Stimulated activated CD4-positive, alpha-beta T cell treated with anti-CD3 and anti-CD28 coated beads, Interleukin-2, amount 100 ng/mL, for 4 hours (primary cell): ENCODE measurements at regions not wholly inside any gene's neighbourhood (a gene's known extent, or its start where the extent isn't known, plus 50 kb on each side); places are given as distances from the start of the nearest gene placed in this dataset.
"Not testable (repeated sequence)": the region's sequence is repeated elsewhere in the genome, so short reads cannot be mapped to it uniquely, and the experiment has no call there.

Experiments used
- DNase-seq: peaks from one replicate; pipeline ENCODE4 v3.0.0-alpha.2; 2020; ENCODE audit warnings: low read depth

DNA sequence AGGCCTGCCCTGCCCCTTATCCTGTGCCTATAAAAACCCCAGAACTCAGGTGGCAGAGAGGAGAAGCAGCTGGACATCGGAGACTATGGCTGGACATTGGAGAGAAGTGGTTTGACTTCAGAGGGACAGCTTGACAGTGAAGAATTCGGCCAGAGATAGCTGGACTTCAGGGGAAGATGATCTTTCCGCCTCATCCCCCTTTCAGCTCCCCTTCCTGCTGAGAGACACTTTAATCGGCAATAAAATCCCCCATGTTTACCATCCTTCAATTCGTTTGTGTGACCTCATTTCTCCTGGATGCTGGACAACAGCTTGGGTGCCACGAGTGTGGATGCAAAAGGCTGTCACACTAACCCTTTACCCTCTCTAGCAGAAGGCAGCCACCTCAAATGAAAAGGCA is 134.1 kb upstream of the TUT7 start:
- DNase-seq, result no peak

DNA sequence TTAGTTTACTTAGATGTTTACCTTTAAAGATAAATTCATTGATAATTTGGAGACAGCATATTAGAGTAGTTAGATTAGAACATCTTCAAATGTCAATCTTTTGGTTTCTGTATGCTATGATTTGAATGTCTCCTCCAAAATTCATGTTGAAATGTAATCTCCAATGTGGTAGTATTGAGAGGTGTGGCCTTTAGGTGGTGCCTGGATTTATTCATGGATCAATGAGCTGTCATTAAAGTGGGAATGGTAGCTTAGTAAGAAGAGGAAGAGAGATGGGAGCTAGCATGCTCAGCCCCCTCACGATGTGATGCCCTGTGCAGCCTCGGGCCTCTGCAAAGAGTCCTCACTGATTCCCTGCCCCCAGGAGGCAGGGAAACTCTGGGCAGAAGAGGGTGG is 133.6 kb upstream of the TUT7 start:
- DNase-seq, result no peak

DNA sequence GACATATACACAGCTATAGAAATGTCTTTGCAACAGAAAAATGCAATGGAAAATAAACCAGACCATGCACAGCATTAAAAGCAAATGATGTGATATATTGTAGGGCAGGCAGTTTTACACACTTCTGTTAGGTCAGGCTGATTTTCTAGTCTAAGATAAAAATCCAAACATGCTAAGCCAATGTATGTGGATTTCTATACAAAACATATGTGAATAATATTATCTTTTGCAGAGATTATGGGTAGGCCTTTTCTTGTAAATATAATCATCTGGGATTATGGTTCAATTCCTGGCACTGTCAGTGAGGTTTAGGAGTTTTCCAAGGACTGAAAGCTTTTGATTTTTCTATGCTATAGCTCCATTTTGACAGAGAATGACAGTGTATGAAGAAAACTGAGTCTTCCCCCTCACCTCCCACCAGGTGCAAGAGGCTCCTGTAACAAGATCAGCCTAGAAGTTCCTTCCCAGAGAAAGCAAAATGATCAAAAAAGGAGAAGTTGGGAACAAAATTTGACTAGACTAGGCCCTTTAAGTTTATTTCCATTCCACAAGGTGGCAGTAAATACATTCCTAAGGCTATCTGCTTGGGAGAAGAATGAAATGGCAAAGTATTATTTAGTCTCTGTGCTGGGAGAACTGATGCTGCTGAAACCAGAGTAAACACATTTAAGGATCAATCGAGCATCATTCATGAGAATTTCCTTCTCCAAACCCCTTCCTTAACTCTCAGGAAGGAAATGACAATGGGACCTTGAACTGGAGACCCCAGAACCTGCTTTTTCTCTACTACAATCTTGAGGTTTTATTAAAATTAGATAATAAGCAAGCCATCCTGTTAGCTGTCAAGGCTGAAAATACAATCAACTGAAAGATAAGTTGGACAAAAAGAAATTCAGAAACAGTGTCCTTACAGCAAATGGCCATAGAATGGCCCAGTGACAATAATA is 133.0 kb upstream of the TUT7 start:
- DNase-seq, result no peak

DNA sequence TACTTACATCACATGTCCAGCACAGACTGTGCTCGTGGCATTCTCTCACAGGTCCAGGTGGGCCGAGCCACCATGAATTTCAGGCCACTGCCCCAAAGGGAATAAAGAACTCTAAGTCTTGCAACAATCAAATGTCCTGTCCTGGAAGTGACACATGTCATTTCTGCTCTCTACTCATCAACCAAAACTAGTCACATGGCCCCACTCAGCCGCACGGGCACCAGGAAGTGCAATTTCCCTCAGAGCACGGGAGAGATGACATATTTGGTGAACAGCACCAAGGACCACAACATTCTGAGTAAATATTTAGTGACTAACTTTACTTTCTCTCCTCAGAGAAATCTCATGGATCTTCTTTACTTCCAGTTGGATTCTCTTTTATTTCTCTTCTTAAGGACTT is 131.1 kb upstream of the TUT7 start:
- no peak for DNase-seq

DNA sequence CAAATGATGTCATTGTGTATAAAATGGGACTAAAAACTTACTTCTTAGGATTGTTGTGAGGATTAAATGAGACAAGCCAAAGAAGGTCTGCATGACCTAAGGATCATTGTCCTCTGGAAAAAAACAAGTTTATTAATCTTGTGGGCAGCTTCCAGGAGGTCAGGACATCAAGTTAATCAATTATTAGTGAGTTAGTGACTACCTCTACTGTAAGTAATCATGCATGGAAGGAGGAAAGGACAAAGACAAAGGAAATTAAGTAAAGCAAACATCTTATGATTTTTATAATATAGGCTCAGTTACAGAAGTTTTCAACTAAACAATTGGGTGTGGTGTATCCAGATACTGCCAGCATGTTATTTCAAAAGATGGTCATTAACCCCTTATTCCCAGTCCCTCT is 129.3 kb upstream of the TUT7 start:
- DNase-seq, result no peak

DNA sequence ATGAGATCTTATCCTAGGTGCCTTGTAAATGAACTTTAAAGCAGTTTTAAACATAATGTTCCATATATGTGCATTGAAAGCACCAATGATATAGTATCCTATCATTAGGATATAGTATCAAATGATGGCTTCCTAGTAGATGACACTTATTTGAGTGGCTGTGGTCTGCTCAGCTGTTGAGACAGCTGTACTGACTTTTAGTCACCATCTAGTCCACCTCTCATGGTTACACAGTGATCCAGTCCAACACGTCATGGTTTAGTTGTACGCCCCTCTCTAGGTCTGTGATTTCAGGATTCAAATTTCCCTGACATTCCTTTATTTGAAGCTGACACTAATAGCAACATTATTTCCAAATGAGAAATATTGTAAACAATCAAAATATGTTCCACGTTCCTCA is 127.3 kb upstream of the TUT7 start:
- DNase-seq, result no peak

DNA sequence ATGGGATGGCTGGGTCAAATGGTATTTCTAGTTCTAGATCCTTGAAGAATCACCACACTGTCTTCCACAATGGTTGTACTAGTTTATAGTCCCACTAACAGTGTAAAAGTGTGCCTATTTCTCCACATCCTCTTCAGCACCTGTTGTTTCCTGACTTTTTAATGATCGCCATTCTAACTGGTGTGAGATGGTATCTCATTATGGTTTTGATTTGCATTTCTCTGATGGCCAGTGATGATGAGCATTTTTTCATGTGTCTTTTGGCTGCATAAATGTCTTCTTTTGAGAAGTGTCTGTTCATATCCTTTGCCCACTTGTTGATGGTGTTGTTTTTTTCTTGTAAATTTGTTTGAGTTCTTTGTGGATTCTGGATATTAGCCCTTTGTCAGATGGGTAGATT is 121.0 kb upstream of the TUT7 start:
- not testable (repeated sequence) for DNase-seq

DNA sequence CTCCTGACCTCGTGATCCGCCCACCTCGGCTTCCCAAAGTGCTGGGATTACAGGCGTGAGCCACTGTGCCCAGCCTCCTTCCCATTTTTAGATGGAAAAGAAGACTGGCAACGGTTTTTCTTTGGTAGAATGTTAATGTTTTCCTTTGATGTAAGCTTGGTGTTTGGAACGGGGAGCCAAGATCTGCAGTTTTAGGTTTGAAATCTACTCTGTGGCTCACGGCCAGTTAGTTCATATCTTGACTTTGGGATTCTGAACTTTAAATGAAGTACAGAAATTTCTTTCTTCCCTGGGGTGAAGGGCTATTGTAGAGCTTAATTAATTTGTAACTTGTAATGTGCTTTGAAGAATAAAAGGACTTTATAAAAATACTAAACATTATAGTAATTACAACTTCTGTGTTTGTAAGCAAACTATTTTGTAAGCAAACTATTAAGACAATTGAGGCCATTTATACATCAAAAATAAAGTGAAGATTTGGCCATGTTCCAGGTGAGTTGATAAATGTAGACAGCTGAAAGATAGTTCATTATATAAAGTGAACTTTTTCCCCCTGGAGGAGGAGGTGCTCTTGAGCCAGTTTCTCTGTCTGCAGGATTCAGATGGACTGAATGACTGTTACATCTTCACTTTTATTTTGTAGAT is 117.1 kb upstream of the TUT7 start:
- no peak for DNase-seq

DNA sequence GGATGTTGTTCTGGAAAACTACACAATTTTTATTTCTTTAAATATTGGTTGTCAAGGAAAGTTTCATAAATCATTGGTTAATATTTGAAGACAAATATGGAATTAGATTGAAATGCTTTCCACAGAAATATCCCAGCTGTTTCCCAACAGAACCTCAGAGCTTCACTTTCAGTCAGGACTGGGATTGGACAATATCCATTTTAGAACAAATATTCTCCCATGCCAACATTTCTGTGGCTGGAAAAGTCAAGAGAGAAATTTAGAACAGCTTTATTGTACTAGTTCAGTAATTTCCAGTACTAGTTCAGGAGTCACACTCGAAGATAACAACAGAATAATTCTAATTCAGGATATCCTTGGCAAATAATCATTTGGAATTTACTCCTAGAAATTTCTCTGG is 116.1 kb upstream of the TUT7 start:
- no peak for DNase-seq

DNA sequence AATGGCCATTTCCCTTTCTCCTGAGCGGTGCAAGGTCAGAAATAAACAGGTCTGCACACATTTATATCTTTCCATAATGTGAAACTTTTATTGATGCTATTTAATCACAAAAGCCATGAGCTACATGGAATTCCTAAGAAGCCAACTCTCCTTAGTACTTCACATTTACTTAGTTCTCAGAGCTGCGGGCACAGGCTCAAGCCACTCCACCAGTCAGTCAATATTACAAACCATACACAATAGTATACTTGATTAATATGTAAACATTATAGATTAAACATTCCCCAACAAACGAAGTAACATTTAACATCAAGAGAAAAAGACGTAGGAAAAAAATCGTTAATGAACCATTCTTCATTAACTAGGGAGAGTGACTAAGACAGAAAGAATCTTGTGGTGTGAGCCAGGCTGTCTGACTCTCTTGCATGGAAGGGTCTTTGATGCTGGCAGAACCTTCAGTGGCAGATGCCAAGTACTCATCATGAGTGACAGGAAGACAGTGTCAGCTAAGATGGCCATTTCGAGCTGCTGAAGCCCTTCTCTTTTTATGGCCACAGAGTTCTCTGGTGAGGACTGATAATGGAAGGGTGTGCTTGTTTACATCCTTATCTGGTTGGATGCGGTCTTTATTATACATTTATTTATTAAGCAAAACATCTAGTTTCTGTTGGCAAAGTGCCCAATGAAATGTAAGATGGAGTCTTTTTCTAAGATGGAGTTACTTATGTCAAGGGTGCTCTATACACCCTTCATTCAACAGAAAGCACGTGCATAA is 115.5 kb upstream of the TUT7 start:
- no peak for DNase-seq

DNA sequence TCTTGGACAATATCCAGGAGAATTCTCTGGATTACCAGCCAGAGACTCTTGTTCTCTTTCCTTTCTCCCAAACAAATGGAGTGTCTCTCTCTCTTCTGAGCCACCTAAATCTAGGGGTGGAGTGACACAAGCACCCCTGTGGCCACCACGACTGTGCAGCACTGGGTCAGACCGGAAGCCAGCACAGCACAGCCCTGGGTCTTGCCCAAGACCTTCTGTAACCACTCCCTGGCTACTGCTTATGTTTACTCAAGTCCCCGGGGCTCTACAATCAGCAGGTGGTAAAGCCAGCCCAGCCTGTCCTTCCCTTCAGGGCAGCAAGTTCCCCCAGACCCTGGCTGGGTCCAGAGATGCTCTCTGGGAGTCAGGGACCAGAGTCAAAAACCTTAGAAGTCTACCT is 110.0 kb upstream of the TUT7 start:
- DNase-seq, result no peak

DNA sequence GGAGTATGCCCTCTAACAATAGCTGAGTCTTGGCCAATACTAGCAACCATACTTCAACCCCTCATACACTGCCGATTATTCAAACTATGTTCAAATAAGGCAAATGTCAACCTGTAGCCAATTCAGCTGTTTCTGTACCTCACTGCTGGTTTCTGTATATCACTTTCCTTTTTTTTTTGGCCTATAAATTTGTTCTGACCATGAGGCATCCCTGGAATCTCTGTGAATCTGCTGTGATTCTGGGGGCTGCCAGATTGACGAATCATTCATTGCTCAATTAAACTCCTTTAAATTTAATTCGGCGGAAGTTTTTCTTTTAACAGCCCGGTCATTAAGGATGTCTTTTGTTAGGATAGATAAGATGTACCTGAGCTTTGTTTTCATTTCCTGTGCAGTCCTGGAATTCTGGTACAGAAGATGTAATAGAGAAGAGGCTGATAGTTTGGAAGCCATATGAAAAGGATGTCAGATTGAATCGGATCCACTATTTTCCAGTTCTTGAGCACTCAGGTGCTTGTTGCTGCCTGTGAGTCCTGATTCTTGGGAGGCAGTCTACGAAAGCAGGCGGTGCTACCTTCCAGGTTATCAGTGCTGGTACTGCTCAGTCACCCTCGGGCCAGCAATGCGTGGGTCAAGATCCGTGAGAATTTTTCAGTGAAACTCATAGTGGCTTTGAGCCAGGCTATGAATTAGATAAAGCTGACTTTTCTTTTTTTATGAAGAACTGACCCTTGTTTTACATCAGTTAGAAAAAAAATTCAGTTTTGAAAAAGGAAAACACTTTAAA is 106.2 kb upstream of the TUT7 start:
- DNase-seq, result no peak

DNA sequence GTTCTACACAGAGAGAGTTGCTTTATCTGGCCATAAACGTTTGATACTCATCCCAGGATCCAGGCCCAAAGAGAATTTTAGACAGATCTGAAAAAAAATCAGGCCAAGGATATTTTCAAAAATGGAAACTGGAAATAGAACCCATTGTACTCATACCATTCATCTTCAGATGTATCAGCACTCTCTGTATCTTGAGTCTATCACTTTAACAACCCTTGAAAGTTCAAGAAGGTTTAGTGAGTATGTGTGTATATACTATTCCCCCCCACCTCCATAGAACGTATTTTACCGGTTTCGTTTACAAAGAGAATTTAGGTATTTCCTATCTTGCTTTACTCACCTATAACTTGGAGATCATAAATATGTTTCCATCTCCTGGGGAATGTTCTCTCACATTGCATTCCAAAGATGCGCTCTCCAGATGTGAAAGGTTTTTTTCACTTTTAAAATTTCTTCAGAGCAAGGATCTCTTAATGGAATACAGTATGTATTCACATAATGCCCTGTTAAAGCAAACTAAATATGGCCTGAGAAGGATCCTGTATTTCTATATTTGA is 105.5 kb upstream of the TUT7 start:
- no peak for DNase-seq

DNA sequence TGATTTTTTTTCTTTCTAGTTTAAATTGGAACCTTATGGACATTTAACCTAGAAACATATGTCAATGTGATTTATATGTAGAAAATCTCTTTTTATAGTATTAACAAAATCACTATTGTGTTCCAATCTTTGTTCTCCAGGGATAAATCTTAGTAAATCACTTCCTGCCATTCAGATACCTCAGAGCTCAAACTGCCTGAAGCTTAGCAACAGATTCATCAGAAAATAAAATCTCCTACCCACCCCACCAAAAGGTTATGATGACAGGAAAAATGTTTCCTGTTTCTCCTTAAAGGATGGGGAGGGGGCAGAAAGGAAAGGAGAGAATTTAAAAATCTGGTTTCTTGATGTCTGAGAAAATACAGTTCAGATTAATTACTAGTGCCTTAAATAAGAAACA is 105.0 kb upstream of the TUT7 start:
- no peak for DNase-seq

DNA sequence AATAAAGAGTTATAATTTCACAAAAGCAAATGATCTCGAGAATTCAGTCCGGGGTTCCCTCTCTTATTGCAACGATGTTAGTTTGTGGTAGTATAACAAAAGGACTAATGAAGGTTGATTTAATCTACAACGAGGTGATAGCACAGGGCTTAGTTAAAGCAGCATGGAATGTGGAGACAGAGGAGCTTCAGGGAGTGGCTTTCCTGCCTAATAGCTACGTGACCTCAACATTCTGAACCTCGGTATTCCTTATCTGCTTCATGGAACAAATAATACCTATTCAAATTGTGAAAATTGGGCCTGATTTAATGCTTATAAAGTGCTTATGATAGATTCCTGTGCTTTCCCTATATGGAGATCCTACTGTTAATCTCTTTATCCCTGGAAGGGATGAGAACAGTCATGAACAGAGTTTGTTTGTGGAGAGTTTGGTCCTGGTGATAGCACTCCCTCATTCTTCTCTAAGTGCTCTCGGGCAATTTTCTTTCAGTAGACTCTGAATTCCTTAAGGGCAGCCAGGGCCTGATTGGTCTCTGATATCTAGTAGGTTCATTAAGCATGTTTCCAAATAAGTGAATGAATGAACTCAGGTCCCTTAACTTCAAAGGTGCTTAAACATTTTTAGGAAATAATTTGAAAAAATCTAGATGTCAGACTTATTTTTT is 104.1 kb upstream of the TUT7 start:
- DNase-seq, result no peak

DNA sequence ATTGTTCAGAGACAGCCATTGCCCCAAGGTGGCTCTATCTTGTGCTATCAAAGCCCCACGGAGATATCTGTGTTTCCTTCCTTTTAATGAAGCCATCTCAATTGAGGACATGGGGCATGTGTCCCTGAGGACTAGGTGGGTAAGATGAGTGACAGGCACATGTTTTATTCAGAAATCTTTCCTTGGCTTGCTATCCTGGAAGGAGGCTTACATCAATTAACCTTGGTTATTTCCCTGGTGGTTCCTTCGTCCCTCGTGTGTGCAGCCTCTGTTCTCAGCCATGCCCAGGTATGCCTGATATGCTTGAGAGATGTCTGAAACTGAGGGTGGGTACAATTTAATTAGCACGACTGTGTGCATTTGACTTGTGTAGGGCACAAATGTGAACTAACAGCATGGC is 102.2 kb upstream of the TUT7 start:
- DNase-seq, result no peak

DNA sequence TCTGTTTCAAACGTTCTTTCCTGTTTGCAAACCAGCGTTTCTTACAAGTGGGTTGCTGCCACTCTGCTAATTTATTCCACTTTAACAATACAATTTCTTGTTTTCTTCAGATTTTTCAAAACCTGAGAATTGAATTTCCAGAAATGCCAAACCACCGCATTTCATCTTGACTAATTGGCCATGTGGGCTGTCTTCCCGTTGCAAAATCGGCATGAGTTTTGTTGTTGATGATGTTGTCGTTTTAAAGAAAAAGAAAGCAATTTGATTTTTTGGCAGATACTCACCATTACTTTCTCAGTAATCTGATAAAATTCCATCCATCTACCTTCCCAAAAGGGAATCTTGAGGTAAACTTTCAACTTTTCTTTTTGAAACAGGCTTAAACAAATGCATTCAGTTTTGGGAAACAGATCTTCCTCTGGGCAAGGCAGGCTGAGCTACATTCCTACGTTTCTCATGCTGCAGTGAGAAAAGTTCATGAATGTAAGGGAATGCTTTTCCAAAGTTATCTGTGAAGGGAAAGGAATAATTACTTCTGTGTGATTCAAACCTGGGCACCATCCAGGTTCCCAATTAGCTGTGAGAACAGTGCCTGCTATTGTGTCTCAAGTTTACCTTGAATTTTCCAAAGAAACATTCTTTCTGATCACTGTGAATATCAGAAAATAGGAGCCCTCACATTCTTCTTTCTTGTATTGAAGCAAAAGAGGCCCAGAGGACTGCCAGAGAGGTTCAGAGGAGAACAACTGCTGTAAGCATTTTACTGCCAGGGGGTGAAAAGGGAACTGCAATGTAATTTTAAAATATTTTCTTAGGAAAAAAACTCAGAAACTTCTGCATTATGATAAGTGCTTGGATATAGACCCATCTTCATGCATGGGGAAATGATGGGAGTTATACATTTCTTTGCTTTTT is 100.7 kb upstream of the TUT7 start:
- DNase-seq, result no peak

DNA sequence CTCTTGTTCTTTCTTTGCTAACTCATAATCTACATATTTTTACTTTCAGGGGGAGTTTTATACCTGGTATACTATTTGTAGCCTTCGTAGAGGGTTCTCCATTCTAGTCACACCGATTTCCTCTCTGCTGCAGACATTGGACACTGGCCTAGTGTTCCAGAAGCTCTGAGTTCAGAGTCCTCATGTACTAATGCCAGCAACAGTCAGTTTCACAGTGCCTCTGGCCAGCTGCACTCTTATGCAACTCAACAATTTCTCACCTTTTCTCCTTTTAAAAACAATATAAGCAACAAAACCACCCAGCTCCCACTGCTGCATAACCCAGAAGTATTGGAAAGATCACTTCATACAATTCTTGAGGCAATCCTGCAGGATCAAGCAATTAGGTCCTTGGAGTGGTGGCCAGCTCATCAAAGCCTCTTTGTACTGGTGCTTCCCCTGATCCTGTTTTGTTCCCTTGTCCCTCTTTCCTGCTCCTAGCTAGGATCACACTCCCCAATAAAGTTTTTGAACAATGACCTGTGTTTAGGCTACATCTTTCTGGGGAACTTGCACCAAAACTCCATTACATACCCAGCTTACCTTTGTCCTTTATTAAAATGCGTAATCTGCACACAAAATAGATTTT is 98.1 kb upstream of the TUT7 start:
- DNase-seq, result no peak

DNA sequence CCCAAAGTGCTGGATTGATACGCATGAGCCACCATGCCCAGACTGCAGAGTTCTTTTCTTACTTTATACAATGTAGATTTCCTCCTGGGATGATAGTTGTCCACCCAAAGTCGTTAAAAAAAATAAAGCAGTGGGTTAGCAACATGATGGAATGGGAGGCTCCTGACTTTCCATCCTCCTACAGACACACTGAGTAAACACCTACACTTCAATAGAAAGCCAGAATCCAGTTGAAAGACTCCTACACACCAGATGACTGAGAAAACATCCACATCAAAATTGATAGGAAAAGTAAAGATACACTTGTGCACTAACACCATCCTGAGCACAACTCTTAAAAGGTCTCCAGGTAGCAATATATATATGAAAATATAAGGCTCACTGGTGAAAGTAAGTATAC is 95.0 kb upstream of the TUT7 start:
- DNase-seq, result no peak

DNA sequence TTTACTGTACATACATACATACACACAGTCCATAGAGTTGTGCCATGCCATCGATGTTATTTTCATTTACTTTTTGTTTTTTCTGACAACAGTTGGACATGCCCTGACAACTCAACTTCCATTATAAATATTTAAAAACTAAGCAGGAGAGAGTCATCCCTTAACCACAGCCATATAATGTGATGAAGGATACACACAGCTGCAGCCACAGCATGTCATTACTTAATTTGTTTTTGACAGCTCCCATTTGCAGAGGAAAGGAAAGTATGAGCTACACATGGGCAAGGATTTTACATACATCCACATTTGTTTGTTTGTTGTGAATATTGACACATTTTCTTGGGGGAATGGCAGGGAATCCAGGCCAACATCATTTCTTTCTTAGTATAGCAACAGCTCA is 91.5 kb upstream of the TUT7 start:
- DNase-seq, result no peak
